ENCODE measurements at regions not wholly inside any gene's neighbourhood (a gene's known extent, or its start where the extent isn't known, plus 50 kb on each side); places are given as distances from the start of the nearest gene placed in this dataset.

- WGBS, 2 donors: 89 to 95% methylated on average over 1 of the region's 1 CpG
- H3K36me3 ChIP-seq (ENCODE audit: control insufficient read depth in 4 of 4, insufficient read depth in 4 of 4, low read length in 4 of 4): no peaks in the 10 kb centered on the region
- H3K4me1 ChIP-seq (ENCODE audit: control insufficient read depth in 5 of 5, insufficient read depth in 5 of 5, low read length in 5 of 5): no peaks in the 10 kb centered on the region
- H3K9ac ChIP-seq (ENCODE audit: insufficient read depth in 1 of 2, low read length in 2 of 2): no peak overlapping the region
- H3K4me3 ChIP-seq: no peak overlapping the region
- peaks cover 0 to 8% (median 0%) of the 10 kb centered on the region in 4 donors for H3K9me3 ChIP-seq (ENCODE audit: control insufficient read depth in 4 of 4, insufficient read depth in 3 of 4, low read length in 3 of 4)
- DNase-seq: no peak
- ATAC-seq (ENCODE audit: insufficient read depth, low FRiP score): no peak
- TF ChIP-seq CTCF (IDR thresholded peaks at IDR 0.05; ENCODE audit: control extremely low read depth, extremely low read depth): no peak
- H3K27me3 ChIP-seq (ENCODE audit: control insufficient read depth in 3 of 3, insufficient read depth in 3 of 3, low read length in 2 of 3): no peaks in the 10 kb centered on the region
- no peak overlapping the region for H3K27ac ChIP-seq (ENCODE audit: low read depth in 1 of 2, low read length in 1 of 2)
These were observed 487.6 kb downstream of the TFAP2A start for GRCh38 chr6:9927275-9927674.

DNA sequence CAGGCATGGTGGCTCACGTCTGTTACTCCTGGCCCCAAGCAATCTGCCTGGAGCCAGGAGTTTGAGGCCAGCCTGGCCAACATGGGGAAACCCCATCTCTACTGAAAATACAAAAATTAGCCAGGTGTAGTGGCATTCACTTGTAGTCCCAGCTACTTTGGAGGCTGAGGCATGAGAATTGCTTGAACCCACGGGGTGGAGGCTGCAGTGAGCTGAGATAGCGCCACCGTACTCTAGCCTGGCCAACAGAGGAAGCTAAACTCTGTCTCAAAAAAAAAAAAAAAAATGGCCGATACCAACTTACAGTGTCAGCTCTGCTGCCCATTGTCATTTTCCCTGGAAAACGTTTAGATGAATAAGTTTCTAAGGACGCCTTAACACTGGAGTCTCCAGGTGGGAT lies 489.9 kb downstream of the TFAP2A start:
- no peak for DNase-seq
- TF ChIP-seq CTCF (IDR thresholded peaks at IDR 0.05; ENCODE audit: control extremely low read depth, extremely low read depth): no peak
- no peak for ATAC-seq (ENCODE audit: insufficient read depth, low FRiP score)
- Histone ChIP-seq H3K4me1 (ENCODE audit: control insufficient read depth in 5 of 5, insufficient read depth in 5 of 5, low read length in 5 of 5) (no peaks in the 10 kb centered on the region), H3K27me3 (ENCODE audit: control insufficient read depth in 3 of 3, insufficient read depth in 3 of 3, low read length in 2 of 3) (no peaks in the 10 kb centered on the region), H3K36me3 (ENCODE audit: control insufficient read depth in 4 of 4, insufficient read depth in 4 of 4, low read length in 4 of 4) (no peaks in the 10 kb centered on the region), H3K9me3 (ENCODE audit: control insufficient read depth in 4 of 4, insufficient read depth in 3 of 4, low read length in 3 of 4) (peaks cover 0 to 8% (median 0%) of the 10 kb centered on the region in 4 donors), H3K4me3 (no peak overlapping the region), H3K9ac (ENCODE audit: insufficient read depth in 1 of 2, low read length in 2 of 2) (no peak overlapping the region), H3K27ac (ENCODE audit: low read depth in 1 of 2, low read length in 1 of 2) (no peak overlapping the region)
- WGBS, 2 donors: 78 to 83% methylated on average over 7 of the region's 7 CpGs

GRCh38 chr6:9921366-9921765 lies 493.5 kb downstream of the TFAP2A start:
- Histone ChIP-seq H3K9ac (ENCODE audit: insufficient read depth in 1 of 2, low read length in 2 of 2) (no peak overlapping the region), H3K9me3 (ENCODE audit: control insufficient read depth in 4 of 4, insufficient read depth in 3 of 4, low read length in 3 of 4) (no peaks in the 10 kb centered on the region), H3K4me1 (ENCODE audit: control insufficient read depth in 5 of 5, insufficient read depth in 5 of 5, low read length in 5 of 5) (no peaks in the 10 kb centered on the region), H3K36me3 (ENCODE audit: control insufficient read depth in 4 of 4, insufficient read depth in 4 of 4, low read length in 4 of 4) (no peaks in the 10 kb centered on the region), H3K4me3 (no peak overlapping the region), H3K27ac (ENCODE audit: low read depth in 1 of 2, low read length in 1 of 2) (no peak overlapping the region), H3K27me3 (ENCODE audit: control insufficient read depth in 3 of 3, insufficient read depth in 3 of 3, low read length in 2 of 3) (no peaks in the 10 kb centered on the region)
- DNase-seq (no peak), ATAC-seq (ENCODE audit: insufficient read depth, low FRiP score) (no peak)
- TF ChIP-seq CTCF (IDR thresholded peaks at IDR 0.05; ENCODE audit: control extremely low read depth, extremely low read depth): no peak
- WGBS, 2 donors: 89 to 91% methylated on average over 3 of the region's 3 CpGs

DNA sequence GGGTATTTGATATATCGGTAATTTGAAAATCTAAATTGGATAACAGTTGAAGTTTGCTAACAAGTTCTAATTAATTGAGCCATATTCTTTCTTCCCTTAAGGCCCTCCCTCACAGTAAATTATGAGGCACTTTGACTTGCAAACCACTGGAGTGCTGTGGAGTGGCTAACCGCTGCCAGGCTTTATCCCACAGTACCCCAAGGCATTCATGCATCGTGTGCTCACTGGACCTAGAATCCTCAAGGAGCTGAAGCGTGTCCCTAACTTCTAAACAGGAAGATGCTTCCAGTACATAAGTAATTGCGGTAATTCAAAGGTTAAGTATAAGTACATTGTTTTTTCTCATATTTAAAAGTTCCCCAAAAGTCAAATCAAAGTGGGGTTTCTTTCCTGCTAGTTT lies 499.9 kb downstream of the TFAP2A start:
- Histone ChIP-seq H3K27ac (ENCODE audit: low read depth in 1 of 2, low read length in 1 of 2) (no peak overlapping the region), H3K4me3 (no peak overlapping the region), H3K9me3 (ENCODE audit: control insufficient read depth in 4 of 4, insufficient read depth in 3 of 4, low read length in 3 of 4) (no peaks in the 10 kb centered on the region), H3K36me3 (ENCODE audit: control insufficient read depth in 4 of 4, insufficient read depth in 4 of 4, low read length in 4 of 4) (no peaks in the 10 kb centered on the region), H3K4me1 (ENCODE audit: control insufficient read depth in 5 of 5, insufficient read depth in 5 of 5, low read length in 5 of 5) (no peaks in the 10 kb centered on the region), H3K27me3 (ENCODE audit: control insufficient read depth in 3 of 3, insufficient read depth in 3 of 3, low read length in 2 of 3) (no peaks in the 10 kb centered on the region), H3K9ac (ENCODE audit: insufficient read depth in 1 of 2, low read length in 2 of 2) (no peak overlapping the region)
- TF ChIP-seq CTCF (IDR thresholded peaks at IDR 0.05; ENCODE audit: control extremely low read depth, extremely low read depth): no peak
- WGBS, 2 donors: 85 to 91% methylated on average over 5 of the region's 5 CpGs
- no peak for DNase-seq
- no peak for ATAC-seq (ENCODE audit: insufficient read depth, low FRiP score)
